Kidney (tissue), 13 donors: ENCODE measurements at regions not wholly inside any gene's neighbourhood (a gene's known extent, or its start where the extent isn't known, plus 50 kb on each side); places are given as distances from the start of the nearest gene placed in this dataset.

Source experiments
- DNase-seq, 5 donors: peaks; one replicate each; pipeline ENCODE4 v3.0.0-alpha.2; 2013 to 2020
- FAIRE-seq: peaks from 2 replicates; lab custom pipeline; 2012; peaks lifted over from hg19 to GRCh38; lab: Jason Lieb, UNC
- H3K27ac ChIP-seq, 2 donors: one replicate each; pipeline ENCODE4 v1.7.0; 2013; ENCODE audit warnings: low read depth in 2 of 2, low read length in 2 of 2, inconsistent platforms in 1 of 2
- H3K27me3 ChIP-seq: one replicate; pipeline ENCODE4 v1.7.1; 2013; ENCODE audit warnings: low read length, inconsistent platforms; ENCODE audit not compliant: control insufficient read depth, insufficient read depth
- H3K36me3 ChIP-seq, 3 donors: one replicate each; pipeline versions ENCODE4 v1.7.0 to v1.7.1; 2013; ENCODE audit warnings: low read length in 3 of 3, control low read depth in 1 of 3, inconsistent platforms in 1 of 3; ENCODE audit not compliant: insufficient read depth in 3 of 3, control insufficient read depth in 2 of 3
- H3K4me1 ChIP-seq, 3 donors: one replicate each; pipeline versions ENCODE4 v1.7.0 to v1.7.1; 2013; ENCODE audit warnings: low read length in 3 of 3, inconsistent platforms in 1 of 3, low read depth in 1 of 3; ENCODE audit not compliant: control insufficient read depth in 2 of 3, insufficient read depth in 2 of 3
- H3K4me3 ChIP-seq, 3 donors: one replicate each; pipeline versions ENCODE4 v1.7.0 to v1.8.1; 2013; ENCODE audit warnings: low read length in 3 of 3, control low read depth in 1 of 3, inconsistent platforms in 1 of 3
- H3K9ac ChIP-seq, 3 donors: one replicate each; pipeline versions ENCODE4 v1.7.0 to v1.7.1; 2013; ENCODE audit warnings: low read length in 3 of 3, control low read depth in 1 of 3, inconsistent platforms in 1 of 3
- H3K9me3 ChIP-seq, 3 donors: one replicate each; pipeline versions ENCODE4 v1.7.0 to v1.7.1; 2013; ENCODE audit warnings: low read length in 3 of 3, control low read depth in 1 of 3, inconsistent platforms in 1 of 3; ENCODE audit not compliant: control insufficient read depth in 2 of 3, insufficient read depth in 1 of 3
- CTCF ChIP-seq: IDR thresholded peaks from 3 replicates; pipeline ENCODE4 v1.5.1; 2012; ENCODE audit warnings: mild to moderate bottlenecking, moderate library complexity, borderline replicate concordance; ENCODE audit not compliant: insufficient read depth; ENCODE audit errors: extremely low read depth
- intact Hi-C: fragments of 100-400 bp; cut with DNase I; formaldehyde crosslinking; loops from one replicate; pipeline ENCODE4 v1.11.1; 2022
- donor health status: control.
- donor health status: control.
- donor health status: control.
- donor health status: control.
- donor health status: control.
- donor health status: DM: yes; HTN: yes; CAD: no.
- donor health status: Normal renal cell carcinoma (clear cell type).

- intact Hi-C loops, result no loop called here
- FAIRE-seq, result no peak
Observed at GRCh38 chr15:95352631-95353187, 977.8 kb upstream of the NR2F2 start.

GRCh38 chr15:95353512-95353911 is 977.0 kb upstream of the NR2F2 start:
- Histone ChIP-seq H3K27ac (no peak overlapping the region), H3K4me3 (no peak overlapping the region), H3K9me3 (no peaks in the 10 kb centered on the region), H3K27me3 (no peaks in the 10 kb centered on the region), H3K4me1 (no peaks in the 10 kb centered on the region), H3K9ac (no peak overlapping the region), H3K36me3 (no peaks in the 10 kb centered on the region)
- FAIRE-seq (no peak), DNase-seq (no peak)
- TF ChIP-seq CTCF, result no peak
- intact Hi-C loops, result no loop called here

More at GRCh38 chr15:95352631-95353187, 977.8 kb upstream of the NR2F2 start:
- no peaks in the 10 kb centered on the region for H3K9me3 ChIP-seq
- H3K9ac ChIP-seq, result no peak overlapping the region
- H3K36me3 ChIP-seq, result no peaks in the 10 kb centered on the region
- H3K27me3 ChIP-seq, result no peaks in the 10 kb centered on the region
- no peak for TF ChIP-seq CTCF
- no peak for DNase-seq
- H3K4me1 ChIP-seq, result no peaks in the 10 kb centered on the region
- H3K4me3 ChIP-seq, result no peak overlapping the region
- H3K27ac ChIP-seq, result no peak overlapping the region

- intact Hi-C loops, result loop anchor here (10.0 kb wide), 1 partner anchor 55 kb away; no protein-coding TSS in a partner anchor
- Histone ChIP-seq H3K27ac (no peak overlapping the region), H3K27me3 (no peaks in the 10 kb centered on the region), H3K9ac (no peak overlapping the region), H3K36me3 (no peaks in the 10 kb centered on the region), H3K4me3 (no peak overlapping the region), H3K9me3 (peaks cover 0 to 5% (median 2%) of the 10 kb centered on the region in 3 donors), H3K4me1 (peaks cover 0 to 8% (median 0%) of the 10 kb centered on the region in 3 donors)
- TF ChIP-seq CTCF, result no peak
- no peak for DNase-seq
- FAIRE-seq, result no peak
Observed at GRCh38 chr15:95359966-95360365, 970.5 kb upstream of the NR2F2 start.
